GM19463 (cell line): ENCODE measurements at regions not wholly inside any gene's neighbourhood (a gene's known extent, or its start where the extent isn't known, plus 50 kb on each side); places are given as distances from the start of the nearest gene placed in this dataset.
A peak's percentile ranks its signal among the peaks of the same experiment; 100 is the strongest.

Experiments used
- ATAC-seq: cut with Tn5 transposase; IDR thresholded peaks from one replicate; pipeline ENCODE4 v1.9.1; 2021; ENCODE audit warnings: mild to moderate bottlenecking, moderate library complexity; ENCODE audit not compliant: unreplicated experiment

GRCh38 chr2:8457092-8457481 lies 224.8 kb upstream of the ID2 start:
- peak; percentile 49 for ATAC-seq

- ATAC-seq: no peak
Measured at GRCh38 chr2:8457699-8458502, 224.0 kb upstream of the ID2 start.

DNA sequence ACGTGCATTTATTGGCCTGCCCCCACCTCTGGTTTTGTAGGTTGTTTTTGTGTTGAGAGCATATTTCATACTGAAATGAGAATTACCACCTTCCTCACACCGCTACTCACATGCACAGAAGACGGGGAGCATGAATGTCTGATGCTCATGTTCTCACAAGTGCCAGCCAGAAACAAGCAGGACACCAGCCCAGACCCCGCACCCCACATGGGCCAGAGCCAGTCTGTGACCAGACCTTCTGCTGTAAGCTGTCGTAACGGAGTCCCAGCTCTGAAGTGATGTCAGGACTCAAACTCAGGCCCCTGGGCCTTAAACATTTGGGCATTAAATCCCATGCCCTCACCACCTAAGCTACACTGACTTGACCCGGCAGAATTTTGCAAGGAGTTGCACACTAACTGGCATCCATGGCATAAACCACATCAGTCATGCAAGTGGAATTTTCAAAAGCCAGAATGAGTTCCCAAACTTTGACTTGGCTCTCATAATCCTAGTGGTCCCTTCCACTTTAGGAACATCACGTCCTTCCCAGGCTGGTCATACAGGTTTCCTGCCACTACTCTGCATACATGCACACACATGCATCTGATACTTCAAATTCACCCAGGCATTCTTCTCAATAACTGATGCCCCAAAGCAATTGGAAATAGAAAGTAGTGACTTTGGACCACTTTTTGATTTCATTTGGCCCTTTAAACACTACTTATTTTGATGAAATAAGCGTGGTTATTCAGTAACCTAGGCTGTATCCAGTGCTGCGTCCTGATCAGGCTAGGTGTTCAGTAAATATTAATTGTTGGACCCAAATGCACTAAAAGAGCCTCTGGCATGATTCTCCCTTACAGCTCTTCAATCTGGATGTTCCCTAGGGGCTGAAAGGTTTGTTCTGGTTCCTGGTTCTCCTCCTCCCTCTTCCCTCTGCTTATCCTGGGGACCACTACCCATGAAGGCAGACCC lies 223.1 kb upstream of the ID2 start:
- no peak for ATAC-seq

DNA sequence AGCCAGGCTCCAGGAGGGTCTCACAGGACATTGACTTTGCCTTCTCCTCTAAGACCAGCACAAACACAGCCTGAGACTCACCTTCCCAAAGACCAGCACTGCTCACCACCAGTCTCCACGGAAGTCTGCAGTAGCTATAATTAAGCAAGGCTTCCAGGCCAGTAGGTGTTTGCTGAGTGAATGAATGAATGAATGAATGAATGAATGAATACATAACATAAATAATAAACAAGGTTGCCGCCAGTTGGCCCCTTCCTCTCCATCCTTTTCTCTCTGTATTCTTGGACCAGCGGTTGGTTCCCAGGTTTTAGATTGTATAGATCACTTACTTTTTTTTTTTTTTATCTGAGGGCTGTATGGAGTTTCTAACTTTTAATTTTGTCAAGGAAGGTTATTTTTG lies 222.4 kb upstream of the ID2 start:
- no peak for ATAC-seq

DNA sequence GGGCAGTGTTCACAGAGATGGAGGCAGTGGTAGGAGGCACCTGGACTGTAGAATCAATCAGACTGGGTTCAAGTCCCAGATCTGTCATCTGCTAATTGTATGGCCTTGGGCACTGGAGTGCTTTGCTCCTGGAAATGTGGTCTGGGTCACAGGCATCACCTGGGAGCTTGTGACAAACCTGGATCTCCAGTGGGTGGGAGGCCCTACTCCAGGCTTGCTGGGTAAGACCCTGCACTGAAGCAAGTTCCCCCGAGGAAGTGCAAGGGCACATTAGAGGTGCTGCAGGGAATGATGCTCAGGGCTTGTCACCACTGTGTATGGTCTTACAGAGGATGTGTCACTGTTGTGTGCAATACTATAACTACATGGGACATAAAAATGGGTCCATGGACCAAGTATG lies 220.5 kb upstream of the ID2 start:
- no peak for ATAC-seq

DNA sequence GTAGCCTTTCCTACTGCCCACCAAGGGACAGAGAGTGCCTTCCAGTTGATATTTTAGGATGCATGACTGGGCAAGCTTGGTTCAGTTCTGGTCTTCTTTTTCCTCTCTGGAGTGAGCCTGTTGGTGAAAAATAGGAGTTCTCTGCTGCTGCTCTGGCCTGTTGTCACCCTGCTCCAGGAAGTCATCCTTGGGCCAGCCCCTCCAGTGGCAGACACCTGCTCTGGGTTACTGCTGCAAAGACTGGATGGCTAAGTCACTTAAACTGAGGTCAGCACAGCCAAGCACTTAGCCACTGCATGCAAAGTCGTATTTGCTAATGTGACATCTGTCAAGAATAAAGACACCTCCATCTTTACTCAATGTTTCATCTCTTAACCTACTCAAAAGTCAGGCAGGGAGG lies 219.6 kb upstream of the ID2 start:
- ATAC-seq: no peak

- ATAC-seq: no peak
Measured at GRCh38 chr2:8462899-8463648, 218.8 kb upstream of the ID2 start.

- no peak for ATAC-seq
Measured at GRCh38 chr2:8465560-8465959, 216.3 kb upstream of the ID2 start.

- peak; percentile 77 for ATAC-seq
Measured at GRCh38 chr2:8469709-8470493, 212.0 kb upstream of the ID2 start.

- ATAC-seq: no peak
Measured at GRCh38 chr2:8472545-8473323, 209.1 kb upstream of the ID2 start.

DNA sequence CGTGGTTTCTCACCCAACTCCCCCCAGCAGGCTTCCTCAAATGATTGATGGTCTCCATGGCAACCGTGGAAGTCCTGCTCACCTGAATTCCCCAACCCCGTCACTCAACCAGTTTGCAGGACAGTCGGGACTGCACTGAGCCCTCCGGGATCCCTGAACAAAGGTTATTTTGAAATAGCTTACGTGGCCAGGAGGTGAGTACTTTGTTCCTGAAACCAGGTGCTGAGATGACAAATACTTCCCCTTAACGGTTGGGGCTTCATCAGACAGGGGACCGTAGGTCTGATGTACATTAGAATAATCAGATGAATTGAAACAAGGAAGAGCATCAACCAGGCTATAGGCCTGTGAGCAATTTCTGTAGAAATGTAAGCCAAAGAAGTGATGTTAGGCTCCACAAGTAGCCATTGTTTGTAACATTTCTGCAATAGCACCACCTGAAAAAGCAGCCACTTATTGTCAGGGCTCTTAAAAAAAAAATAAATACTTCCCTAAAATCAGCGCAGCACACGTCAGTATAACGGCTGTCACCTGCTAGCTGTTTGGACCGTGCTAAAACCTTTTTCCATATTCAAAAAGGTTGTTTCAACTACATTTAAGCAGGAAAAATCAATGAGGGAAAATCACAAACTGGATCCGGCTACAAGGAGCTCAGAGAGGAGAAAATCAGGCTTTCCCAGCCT lies 206.4 kb upstream of the ID2 start:
- peak; percentile 28 for ATAC-seq

- ATAC-seq: peak; percentile 41
Measured at GRCh38 chr2:8477552-8478470, 204.0 kb upstream of the ID2 start.

DNA sequence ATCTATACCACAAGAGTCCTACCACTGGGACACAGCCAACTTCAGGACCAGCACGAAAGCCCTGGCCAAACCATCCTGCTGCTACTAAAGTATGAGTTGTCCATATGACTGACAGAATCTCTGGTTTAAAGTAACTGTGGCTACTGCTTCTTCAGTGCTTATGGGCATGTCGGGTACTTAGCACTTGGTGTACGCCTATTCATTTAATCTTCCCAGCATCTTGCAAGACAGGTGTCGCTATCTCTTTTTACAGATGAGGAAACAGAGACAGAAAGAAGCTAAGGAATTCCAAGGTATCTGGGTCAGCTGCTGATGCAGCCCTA lies 203.4 kb upstream of the ID2 start:
- ATAC-seq: no peak

- no peak for ATAC-seq
Measured at GRCh38 chr2:8479298-8479697, 202.6 kb upstream of the ID2 start.

GRCh38 chr2:8480915-8481314 lies 200.9 kb upstream of the ID2 start:
- ATAC-seq: no peak

DNA sequence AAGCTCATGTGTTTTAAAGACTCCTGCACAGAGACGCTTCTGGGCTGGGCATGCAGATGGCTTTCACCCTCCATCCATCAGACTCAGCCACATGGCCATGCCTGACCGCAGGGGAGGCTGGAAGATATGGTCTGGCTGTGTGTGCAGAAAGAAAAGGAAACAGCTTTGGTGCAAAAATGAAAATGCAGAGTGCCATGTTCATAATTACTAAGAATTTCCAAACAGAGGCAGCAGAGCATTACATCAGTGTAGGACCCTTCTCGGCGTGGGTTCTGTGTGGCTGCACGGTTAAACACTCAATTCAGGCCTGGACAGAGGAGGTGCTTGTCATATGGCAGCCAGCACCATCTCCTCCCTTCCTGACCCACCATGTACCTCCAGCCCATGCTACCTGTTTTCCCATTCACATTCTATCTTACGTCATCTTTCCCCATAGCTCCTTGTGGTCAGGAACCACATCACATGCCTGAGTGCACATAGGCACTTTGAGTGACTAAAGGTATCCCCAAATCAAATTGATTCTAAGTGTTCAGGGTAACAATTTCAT lies 200.3 kb upstream of the ID2 start:
- ATAC-seq: peak; percentile 47

GRCh38 chr2:8482432-8482831 lies 199.4 kb upstream of the ID2 start:
- ATAC-seq: no peak
